Stimulated activated CD8-positive, alpha-beta memory T cell treated with anti-CD3 and anti-CD28 coated beads, Interleukin-15, amount 100 ng/mL, for 1 hour (primary cell): ENCODE measurements at regions not wholly inside any gene's neighbourhood (a gene's known extent, or its start where the extent isn't known, plus 50 kb on each side); places are given as distances from the start of the nearest gene placed in this dataset.
"Not testable (repeated sequence)": the region's sequence is repeated elsewhere in the genome, so short reads cannot be mapped to it uniquely, and the experiment has no call there.

Source experiments
- DNase-seq: peaks from one replicate; pipeline ENCODE4 v3.0.0-alpha.2; 2020; ENCODE audit warnings: low read depth

DNA sequence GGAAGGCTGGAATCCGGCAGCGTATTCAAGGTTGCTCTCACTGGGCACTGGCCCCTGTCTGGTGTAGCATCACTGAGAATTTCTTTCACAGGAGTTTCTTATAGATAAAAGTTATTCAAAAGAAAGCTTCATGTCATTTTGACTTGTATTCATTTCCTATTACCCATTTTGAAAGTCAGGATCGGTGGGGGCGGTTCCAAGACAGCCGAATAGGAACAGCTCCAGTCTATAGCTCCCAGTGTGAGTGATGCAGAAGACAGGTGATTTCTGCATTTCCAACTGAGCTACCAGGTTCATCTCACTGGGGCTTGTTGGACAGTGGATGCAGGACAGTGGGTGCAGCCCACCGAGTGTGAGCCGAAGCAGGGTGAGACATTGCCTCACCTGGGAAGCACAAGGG lies 51.5 kb upstream of the CDC42EP3 start:
- not testable (repeated sequence) for DNase-seq

DNA sequence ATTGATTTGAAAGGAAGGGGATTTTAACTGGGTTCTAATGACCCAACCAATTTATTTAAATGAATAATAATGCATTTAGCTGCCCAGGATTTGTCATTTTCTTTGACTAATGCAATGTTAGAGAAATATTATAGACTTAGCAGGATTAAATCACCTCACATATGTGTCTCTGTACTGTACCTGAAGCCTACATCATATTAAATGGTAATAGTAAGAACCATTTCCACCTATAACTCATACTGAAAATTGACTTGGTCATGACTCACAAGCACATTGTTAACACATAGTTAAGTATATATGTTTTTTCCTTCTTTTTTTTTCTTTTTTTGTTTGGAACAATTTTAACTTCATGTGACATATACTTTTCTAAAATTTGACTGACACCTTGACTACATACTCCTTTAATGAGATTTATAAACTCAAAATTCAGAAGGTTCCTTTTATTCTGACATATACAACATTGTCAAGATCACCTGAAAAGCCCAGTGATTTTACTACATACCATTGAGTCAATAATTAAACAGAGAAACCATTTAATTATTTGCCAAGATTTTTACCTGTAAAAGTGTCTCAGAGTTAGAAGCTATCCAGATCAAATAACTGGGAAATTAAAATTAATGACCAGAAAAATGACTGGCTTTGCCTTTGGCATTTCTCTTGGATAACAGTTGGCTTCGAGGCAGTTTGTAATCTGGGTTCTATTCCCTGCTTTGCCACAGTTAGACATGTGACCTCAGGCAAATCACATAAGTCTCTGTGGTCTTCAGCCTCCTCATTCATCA lies 58.8 kb upstream of the CDC42EP3 start:
- DNase-seq: no peak

DNA sequence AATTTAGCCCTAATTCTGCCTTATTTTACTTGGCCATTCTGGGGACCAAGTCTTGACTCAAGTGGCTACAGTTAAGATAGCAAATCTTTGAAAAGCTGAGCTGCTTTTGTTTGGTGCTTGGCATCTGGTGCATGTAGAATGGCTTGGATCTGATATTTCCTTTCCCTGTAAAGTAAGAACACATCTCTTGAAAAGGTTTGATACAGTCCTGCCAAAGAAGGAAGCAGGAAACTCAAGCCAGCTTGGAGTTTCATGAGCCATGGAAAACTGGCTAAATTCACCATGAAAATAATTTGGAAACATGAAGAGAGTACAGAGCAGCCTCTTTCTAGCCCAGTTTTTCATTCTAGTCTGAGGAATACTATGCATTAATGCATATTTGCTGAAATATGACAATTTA lies 61.0 kb upstream of the CDC42EP3 start:
- DNase-seq: not testable (repeated sequence)

DNA sequence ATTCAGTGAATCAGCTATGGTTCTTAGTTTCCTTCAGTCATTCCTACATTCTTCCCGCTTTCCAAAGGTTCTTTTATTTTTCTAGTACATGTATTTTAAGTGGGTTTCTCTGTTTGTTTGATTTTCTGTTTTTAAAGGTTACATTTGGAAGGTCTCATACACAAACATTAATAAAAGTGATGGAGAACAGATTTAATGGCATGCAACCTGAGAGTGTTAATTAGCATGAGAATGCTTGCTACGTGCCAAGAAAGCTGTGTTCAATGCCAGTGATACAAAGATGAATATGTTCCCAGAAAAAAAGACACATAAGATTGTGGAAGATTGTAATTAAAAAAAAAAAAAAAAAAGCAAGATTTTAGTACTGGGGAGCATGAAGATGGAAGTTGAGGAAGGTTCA lies 61.8 kb upstream of the CDC42EP3 start:
- no peak for DNase-seq

DNA sequence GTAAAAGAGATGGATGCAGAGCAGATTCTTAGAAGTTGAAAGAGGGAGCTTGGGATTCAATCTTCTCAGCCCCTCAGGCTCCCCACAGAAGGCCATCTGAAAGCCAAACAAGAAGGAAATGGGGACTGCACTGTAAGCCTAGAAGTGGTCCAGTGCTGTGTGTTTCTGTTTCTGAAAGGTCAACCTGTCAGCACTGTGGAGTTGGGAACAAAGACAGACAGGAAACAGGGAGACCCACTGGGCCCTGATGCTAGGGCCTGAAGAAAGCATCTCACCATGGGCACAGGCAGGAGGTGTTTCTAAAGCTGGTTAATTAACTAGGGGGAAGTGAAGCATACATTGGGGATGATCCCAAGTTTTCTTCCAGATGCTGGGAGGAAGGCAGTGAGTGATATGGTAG lies 62.5 kb upstream of the CDC42EP3 start:
- DNase-seq: not testable (repeated sequence)

DNA sequence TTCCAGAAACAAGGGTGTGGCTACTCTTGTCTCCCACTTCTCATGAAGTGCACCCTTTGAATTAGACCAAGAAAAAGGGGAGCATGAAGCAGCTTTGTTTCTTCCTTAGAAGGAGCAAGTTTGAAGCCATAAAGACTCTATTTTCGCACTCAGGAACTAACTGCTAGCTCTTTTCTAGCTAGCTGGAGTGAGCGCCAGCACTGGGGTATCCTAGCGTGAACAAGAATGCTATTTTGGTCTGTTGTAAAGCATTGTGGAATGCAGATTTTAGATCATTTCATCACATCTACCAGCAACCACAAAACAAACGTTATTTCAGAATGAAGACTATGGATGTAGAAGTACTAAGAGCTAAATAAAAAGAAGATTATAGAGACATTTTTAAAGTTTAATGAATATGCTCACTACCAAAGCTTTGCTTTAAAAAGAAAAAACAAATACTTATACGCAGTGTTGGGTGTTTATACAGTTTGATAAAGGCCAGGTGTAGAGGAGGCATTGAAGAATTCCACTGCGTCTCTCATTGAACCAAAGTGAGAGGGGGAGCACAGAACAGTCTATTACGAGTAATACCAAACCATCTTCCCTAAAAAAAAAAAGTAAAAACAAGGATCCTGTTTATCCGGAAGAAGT lies 63.6 kb upstream of the CDC42EP3 start:
- DNase-seq: not testable (repeated sequence)

DNA sequence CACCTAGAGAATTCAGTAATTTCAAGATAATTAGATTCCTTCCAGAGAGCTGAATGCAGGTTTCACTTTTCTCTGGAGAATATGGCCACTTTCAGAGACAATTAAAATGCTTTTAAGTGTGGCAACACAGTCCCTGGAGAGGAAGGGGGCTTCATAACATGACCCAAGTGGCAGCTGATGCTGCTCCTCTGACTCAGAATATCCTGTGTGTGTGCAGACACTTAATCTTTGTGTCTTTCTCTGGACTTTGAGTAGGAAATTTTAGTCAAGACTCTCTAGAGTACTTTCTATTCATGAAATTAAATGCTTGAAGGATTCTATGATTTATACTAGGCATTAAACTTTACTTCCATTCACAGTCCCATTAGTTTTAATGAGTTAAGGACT lies 64.1 kb upstream of the CDC42EP3 start:
- not testable (repeated sequence) for DNase-seq

DNA sequence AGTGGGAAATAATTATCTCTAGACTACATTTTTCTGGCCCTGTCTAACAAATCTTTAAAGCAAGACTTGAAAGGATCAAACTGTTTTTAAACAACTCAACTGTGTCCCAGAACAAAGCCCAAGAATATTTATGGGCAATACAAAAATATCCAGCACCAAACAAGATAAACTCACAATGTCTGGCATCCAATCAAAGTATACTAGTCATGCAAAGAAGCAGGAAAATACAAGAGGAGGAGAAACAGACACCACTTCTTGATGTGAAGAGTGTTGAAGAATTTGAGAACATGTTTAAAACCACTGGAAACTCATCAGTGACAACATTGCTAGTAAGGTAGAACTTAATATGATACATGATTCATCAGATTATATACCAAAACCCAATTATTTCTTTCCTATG lies 66.1 kb upstream of the CDC42EP3 start:
- no peak for DNase-seq

DNA sequence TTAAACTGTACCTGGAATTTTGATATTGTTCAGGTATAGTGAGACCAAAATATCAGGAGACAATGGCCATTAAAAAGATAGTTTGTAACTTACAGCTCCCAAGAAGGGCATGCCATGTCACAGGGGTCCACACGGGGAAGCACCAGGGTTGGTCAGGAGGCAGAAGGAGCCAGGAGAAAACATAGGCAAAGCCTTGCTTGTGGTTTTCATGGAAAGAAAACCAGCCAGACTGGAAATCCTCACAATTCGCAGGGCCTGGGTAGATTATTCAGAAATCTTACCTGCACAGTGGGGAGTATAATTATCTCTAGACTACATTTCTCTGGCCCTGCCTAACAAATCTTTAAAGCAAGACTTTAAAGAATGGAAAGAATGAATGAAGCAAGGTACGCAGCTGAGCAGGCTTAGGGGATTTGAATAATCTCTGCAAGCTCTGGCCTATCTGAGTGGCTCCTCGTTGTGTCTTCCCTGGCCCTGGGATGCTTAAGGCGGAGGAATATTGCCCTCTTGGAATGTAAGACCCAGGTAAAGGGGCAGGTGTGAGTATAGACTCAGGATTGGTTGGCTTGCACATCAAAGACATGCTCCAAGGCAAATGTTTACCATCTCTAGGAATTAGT lies 66.9 kb upstream of the CDC42EP3 start:
- no peak for DNase-seq

DNA sequence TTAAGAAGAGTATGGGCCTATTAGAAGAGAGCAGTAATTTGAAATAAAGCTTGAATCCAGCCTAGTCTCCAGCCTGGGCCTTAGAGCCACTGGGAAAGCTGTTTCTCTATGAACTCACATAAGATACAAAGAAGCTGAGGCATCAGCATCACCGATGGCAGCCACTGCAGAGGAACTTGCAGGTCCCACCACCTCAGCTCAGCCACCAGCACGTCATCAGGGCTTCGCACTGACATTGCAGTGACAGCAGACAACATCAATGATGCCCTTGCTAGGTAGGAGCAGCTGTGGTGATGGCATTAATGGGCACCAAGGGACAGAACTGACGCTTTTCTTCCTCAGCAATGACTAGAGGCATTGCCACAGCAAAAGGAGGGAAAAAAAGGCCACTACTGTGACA lies 67.7 kb upstream of the CDC42EP3 start:
- DNase-seq: no peak

DNA sequence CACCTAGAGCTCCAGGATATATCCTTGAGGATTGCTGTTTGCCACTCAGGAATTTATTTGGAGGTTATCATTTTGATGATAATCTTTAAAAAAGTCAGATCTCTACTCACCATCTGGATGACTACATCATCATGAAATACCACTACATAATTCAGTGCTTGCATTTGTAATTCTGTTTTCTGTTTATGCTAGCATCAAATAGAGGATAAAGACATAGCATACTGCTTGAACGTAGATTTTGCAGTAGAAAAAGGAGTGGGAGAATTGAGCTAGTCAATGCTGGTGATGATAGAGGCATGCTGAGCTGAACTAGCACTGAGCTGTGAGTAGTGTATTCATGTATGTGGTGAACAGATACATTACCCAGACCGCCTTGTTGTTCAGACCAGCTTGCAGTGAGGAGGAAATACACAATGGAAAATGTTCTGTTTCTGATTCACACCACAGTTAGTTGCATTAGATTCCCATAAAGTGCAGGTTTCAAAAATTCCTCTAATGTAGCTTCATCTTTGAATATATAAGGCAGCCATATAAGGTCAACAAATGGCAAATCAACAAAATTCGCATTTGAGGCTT lies 68.8 kb upstream of the CDC42EP3 start:
- no peak for DNase-seq

DNA sequence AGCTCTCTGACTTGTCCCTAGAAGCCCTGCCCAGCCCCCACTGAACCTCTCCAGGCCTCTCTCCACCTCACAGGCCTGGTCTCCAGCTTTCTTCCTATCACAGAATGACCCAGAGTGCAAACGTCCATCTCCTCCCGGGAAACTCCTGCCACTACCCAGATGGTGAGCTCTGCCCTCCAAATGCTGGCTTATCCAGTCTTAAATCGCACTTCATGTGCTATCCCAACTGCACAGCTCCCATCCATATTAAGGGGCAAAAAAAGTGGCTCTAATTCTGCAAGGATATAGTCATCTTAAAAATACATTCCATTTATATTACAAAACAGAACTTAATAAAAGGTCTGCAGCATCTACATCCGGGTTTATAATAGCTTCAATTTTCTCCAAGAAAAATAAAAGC lies 70.8 kb upstream of the CDC42EP3 start:
- DNase-seq: no peak

DNA sequence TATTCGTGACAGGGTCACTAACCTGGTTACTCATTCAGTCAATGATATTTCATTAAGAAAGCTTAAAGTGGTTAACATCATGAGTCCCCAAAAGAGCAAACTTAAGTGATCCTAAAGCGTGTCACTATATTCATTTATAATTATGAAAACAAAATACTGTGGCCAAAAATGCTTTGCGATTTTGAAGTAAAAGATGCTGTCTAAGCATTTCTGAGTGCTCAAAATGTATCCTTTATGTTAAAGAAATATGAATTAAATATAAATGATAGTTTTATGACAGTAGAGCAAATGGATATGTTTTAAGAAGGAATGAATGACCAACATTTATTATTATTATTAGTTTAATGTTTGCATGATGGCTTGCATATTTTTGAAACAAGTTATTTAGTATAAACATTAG lies 72.6 kb upstream of the CDC42EP3 start:
- no peak for DNase-seq

DNA sequence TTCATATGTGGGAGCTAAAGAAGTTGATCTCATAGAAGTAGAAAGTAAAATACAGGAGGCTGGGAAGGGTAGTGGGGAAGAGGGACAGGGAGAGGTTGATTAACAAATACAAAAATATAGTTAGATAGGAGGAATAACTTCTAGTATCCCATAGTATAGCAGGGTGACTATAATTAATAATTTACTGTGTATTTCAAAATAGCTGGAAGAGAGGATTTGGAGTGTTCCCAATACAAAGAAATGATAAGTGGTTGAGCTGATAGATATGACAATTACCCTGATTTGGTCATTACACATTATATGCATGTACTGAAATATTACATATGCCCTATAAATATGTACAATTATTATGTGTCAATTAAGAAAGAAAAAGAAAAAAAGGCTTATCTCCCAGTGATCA lies 73.5 kb upstream of the CDC42EP3 start:
- not testable (repeated sequence) for DNase-seq

DNA sequence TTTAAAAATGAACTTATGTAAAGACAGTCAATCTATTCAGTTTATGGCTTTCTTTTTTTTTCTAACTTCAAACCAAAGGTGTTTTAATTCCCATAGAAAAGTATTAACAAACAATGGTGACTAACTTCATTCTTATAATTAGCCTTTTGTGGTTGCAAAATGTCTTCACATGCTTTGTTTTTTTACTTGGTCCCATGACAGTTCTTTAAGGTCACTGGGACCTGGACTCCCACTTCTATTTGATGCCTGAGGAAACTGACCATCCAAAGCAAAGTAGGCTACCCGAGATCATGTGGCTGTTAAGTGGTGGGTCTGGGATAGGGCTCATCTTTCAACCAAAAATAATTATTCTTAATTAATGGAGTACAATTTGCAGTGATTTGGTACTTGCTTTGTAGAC lies 74.6 kb upstream of the CDC42EP3 start:
- not testable (repeated sequence) for DNase-seq

DNA sequence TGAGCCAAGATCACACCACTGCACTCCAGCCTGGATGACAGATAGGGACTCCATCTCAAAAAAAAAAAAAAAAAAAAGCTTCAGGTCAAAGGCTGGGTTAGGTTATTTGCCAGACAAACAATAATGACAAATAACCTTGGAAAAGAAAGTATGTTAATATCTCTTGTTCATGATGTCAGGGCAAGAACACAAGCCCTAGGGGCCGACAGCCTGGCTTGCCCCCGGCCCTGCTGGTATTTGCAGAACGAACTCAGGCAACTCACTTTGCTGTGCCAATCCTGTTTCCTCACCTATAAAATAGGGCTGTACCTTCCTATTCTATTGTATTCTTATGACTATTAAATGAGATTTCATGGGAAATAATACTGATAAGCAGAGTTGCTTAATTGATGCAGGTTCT lies 75.4 kb upstream of the CDC42EP3 start:
- DNase-seq: no peak

DNA sequence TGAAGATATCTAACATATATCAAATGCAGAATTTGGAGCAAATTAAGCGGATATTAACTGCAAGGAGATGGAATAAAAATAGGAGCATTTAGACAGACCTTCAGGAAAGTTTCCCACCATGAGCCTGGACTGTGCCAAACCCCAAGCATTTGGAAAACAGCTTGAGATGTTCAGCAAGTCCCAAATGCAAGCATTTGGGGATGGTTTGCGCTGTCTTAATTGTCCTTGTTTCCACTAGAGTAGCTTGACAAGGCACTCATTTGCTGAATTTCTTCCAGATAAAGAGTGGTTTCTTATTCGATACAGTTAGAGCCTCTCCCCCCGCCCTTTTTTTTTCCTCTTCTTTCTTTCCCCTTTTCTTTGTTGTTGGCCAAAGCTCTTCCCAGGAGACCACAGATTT lies 77.1 kb upstream of the CDC42EP3 start:
- DNase-seq: no peak

DNA sequence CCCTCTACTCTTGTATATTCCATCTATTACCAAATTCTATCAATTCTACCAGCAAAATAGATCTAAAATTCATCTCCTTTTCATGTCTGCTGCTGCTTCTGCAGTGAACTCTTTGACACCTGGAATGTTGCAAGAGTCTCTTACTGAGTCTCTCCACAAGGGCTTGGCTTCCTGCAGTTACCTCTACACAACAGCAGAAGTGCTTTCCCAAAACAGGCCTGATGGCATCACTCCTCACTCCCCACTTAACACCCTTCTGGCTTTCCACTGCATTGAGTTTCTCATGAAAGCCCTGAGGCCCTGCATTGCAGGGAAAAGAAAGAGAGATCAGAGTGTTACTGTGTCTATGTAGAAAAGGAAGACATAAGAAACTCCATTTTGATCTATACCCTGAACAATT lies 78.8 kb upstream of the CDC42EP3 start:
- DNase-seq: not testable (repeated sequence)

DNA sequence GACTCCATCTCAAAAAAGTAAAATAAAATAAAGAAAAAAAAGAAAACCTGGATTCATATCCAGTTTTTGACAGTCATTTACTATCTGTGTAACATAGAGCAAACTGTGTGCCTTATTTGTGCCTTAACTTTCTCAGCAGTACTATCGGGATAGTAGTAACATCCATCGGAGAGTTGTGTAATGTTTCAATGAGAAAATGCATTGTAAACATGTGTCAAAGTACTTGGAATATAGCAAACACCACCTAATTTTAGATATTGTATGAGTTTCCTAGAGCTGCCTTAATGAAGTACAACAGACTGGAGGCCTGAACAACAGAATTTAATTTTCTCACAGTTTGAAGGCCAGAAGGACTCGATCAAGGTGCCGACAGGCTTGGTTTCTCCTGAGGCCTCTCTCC lies 81.3 kb upstream of the CDC42EP3 start:
- no peak for DNase-seq

DNA sequence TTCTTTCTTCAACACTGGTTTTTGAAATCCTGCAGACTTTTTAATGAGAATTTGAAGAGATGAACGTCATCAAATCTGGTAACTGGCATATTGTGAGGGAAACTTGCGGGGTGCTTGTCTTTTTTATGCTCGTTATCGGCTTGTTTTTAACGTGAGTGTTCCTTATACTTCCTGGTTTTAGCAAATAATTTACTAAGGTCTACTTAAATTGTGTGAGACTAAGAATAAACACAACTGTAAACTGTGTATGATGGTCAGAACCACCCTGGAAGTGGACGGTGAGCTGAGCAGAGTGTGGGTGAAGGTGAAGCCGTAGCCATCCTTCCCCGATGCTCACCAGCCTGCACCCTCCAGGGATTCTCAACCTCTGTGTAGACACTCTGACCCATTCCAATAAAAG lies 82.3 kb upstream of the CDC42EP3 start:
- no peak for DNase-seq

DNA sequence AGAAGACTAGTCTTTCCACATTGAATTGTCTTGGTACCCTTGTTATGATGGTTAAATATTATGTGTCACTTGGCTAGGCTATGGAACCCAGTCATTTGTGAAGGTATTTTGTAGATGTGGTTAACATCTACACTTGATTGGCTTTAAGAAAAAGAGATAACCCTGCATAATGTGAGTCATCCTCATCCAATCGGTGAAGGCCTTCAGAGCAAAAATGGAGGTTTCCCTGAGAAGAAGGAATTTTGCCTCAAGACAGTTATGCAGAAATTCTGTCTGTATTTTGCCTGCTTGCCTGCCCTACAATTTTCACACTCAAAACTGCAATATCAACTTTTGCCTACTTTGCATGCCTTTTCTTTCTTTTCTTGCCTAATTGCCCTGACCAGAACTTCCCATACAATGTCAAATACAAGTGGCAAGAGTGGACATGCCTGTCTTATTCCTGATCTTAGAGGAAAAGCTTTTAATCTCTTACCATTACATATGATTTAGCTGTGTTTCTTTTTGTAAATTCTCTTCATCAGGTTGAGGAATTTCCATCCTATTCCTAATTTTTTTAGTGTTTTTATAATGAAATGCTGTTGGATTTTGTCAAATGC lies 84.6 kb upstream of the CDC42EP3 start:
- not testable (repeated sequence) for DNase-seq

DNA sequence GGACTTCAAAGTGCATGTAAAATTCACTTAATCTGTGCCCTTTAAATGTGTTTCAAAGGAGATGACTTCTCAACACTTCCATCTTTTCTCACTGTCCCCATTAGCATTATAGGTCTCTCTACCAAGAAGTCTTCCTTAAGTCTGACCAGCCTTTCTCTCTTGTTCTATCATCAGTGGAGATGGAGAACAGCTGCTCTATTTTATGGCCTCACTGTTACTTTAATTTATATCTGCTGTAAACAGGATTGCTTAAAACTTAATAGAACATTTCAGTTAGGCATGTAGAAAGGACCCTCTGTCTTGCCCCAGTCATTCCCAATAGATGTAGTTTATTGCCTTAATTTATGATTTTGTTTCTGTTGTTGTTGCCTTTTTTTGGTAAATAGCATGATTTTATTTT lies 86.0 kb upstream of the CDC42EP3 start:
- not testable (repeated sequence) for DNase-seq

DNA sequence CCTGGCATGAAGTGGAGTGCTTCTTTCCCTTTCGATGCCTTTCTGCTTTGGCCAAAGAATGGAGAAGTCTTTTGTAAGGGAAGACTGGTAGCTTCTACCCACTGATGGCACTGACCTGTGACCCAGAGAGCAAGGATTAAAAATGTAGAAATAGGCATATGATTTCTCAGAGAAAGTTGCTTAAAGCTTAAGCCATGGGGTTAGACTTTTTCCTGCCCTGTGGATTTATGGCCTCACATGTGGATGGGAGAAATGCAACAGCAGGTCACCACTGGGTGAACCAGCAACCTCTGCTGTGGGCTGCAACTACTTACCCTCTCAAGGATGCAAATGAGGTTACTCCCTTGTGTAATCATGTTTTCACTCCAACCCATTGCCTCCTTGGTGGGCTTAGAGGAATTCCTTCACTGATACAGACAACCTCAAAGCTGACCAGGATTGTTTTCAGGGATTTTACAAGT lies 86.7 kb upstream of the CDC42EP3 start:
- not testable (repeated sequence) for DNase-seq
